SK-N-SH treated with all-trans-retinoic acid at 6 μM for 48 hours (cell line): ENCODE measurements at regions not wholly inside any gene's neighbourhood (a gene's known extent, or its start where the extent isn't known, plus 50 kb on each side); places are given as distances from the start of the nearest gene placed in this dataset.
A peak's percentile ranks its signal among the peaks of the same experiment; 100 is the strongest.

Experiments
- ATAC-seq: fragments of 200-7000 bp; cut with Tn5 transposase; 3 replicates; pipeline ENCODE4 v1.9.1; 2020; ENCODE audit warnings: mild to moderate bottlenecking, moderate library complexity
- ARNTL ChIP-seq: fragments of 450-650 bp; formaldehyde crosslinking; IDR thresholded peaks from 2 replicates; pipeline ENCODE4 v1.5.0; 2020; ENCODE audit warnings: low read depth, mild to moderate bottlenecking, moderate library complexity, borderline replicate concordance
- BACH2 ChIP-seq: fragments of 250-450 bp; sonication (Bioruptor Pico); IDR thresholded peaks from 2 replicates; pipeline ENCODE4 v1.9.0; 2021; ENCODE audit warnings: mild to moderate bottlenecking, borderline replicate concordance
- CSDC2 ChIP-seq: fragments of 250-450 bp; sonication (Bioruptor Pico); IDR thresholded peaks from 2 replicates; pipeline ENCODE4 v1.5.0; 2020; ENCODE audit warnings: mild to moderate bottlenecking, moderate library complexity
- ESRRG ChIP-seq: fragments of 250-450 bp; sonication (Bioruptor Pico); IDR thresholded peaks from 2 replicates; pipeline ENCODE4 v1.6.1; 2021; ENCODE audit warnings: mild to moderate bottlenecking
- ISL1 ChIP-seq: fragments of 250-450 bp; sonication (Bioruptor Pico); IDR thresholded peaks from 2 replicates; pipeline ENCODE4 v2.1.2; 2022; ENCODE audit warnings: mild to moderate bottlenecking, moderate library complexity
- OSR1 ChIP-seq: fragments of 250-450 bp; sonication (Bioruptor Pico); IDR thresholded peaks from 2 replicates; pipeline ENCODE4 v1.8.0; 2022; ENCODE audit warnings: moderate library complexity, mild to moderate bottlenecking, inconsistent platforms
- PPARA ChIP-seq: fragments of 250-450 bp; sonication (Bioruptor Pico); IDR thresholded peaks from 2 replicates; pipeline ENCODE4 v1.5.0; 2020; ENCODE audit warnings: mild to moderate bottlenecking, borderline replicate concordance
- RARB ChIP-seq: fragments of 250-450 bp; sonication (Bioruptor Pico); IDR thresholded peaks from 2 replicates; pipeline ENCODE4 v1.8.0; 2021; ENCODE audit warnings: mild to moderate bottlenecking, moderate library complexity
- SNAI2 ChIP-seq: fragments of 250-450 bp; sonication (Bioruptor Pico); IDR thresholded peaks from 2 replicates; pipeline ENCODE4 v1.5.0; 2020; ENCODE audit warnings: mild to moderate bottlenecking, moderate library complexity
- TCF4 ChIP-seq: fragments of 250-450 bp; sonication (Bioruptor Pico); IDR thresholded peaks from 2 replicates; pipeline ENCODE4 v1.8.0; 2021; ENCODE audit warnings: mild to moderate bottlenecking, moderate library complexity, borderline replicate concordance
- ZFP3 ChIP-seq: fragments of 250-450 bp; sonication (Bioruptor Pico); IDR thresholded peaks from 2 replicates; pipeline ENCODE4 v1.5.0; 2020; ENCODE audit warnings: mild to moderate bottlenecking, moderate library complexity
- ZFP30 ChIP-seq: fragments of 450-650 bp; formaldehyde crosslinking; IDR thresholded peaks from 2 replicates; pipeline ENCODE4 v1.5.0; 2022; ENCODE audit warnings: mild to moderate bottlenecking, moderate library complexity
- ZNF565 ChIP-seq: fragments of 450-650 bp; formaldehyde crosslinking; conservative IDR thresholded peaks from 2 replicates; pipeline ENCODE4 v1.5.0; 2020; ENCODE audit warnings: low read depth, mild to moderate bottlenecking, moderate library complexity
- ZNF70 ChIP-seq: fragments of 450-650 bp; formaldehyde crosslinking; IDR thresholded peaks from 2 replicates; pipeline ENCODE4 v1.5.0; 2020; ENCODE audit warnings: mild to moderate bottlenecking, moderate library complexity
- ZNF8 ChIP-seq: fragments of 450-650 bp; formaldehyde crosslinking; IDR thresholded peaks from 2 replicates; pipeline ENCODE4 v1.5.0; 2020; ENCODE audit warnings: mild to moderate bottlenecking, moderate library complexity
- TF ChIP-seq, protein P1 (sequence below): fragments of 250-450 bp; sonication (Bioruptor Pico); IDR thresholded peaks from 2 replicates; pipeline ENCODE4 v1.5.1; 2020; ENCODE audit warnings: low read depth, mild to moderate bottlenecking, moderate library complexity
- TF ChIP-seq, protein P2 (sequence below): fragments of 250-450 bp; sonication (Bioruptor Pico); IDR thresholded peaks from 2 replicates; pipeline ENCODE4 v1.5.0; 2020; ENCODE audit warnings: mild to moderate bottlenecking, moderate library complexity
- TF ChIP-seq, protein P3 (sequence below): fragments of 250-450 bp; sonication (Bioruptor Pico); IDR thresholded peaks from 2 replicates; pipeline ENCODE4 v1.5.1; 2021; ENCODE audit warnings: mild to moderate bottlenecking, moderate library complexity

DNA sequence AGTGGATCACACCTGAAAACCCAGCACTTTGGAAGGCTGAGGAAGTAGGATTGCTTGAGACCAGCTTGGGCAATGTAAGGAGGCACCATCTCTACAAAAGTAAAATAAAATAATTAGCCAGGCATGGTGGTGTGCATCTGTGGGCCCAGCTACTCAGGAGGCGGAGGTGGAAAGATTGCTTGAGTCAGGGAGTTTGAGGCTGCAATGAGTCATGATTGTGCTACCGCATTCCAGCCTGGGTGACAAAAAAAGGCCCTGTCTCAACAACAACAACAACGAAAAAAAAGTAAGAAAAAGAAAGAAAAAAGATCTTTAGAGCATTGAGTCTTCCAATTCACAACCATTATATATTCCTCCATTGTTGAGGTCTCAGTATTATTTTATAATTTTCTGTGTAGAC is 192.4 kb upstream of the DPH6 start:
- TF ChIP-seq, protein P1, sequence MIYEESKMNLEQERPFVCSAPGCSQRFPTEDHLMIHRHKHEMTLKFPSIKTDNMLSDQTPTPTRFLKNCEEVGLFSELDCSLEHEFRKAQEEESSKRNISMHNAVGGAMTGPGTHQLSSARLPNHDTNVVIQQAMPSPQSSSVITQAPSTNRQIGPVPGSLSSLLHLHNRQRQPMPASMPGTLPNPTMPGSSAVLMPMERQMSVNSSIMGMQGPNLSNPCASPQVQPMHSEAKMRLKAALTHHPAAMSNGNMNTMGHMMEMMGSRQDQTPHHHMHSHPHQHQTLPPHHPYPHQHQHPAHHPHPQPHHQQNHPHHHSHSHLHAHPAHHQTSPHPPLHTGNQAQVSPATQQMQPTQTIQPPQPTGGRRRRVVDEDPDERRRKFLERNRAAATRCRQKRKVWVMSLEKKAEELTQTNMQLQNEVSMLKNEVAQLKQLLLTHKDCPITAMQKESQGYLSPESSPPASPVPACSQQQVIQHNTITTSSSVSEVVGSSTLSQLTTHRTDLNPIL (CRISPR knock-in tag), result no peak
- no peak for TF ChIP-seq ZNF70 (CRISPR knock-in tag)
- TF ChIP-seq, protein P2, sequence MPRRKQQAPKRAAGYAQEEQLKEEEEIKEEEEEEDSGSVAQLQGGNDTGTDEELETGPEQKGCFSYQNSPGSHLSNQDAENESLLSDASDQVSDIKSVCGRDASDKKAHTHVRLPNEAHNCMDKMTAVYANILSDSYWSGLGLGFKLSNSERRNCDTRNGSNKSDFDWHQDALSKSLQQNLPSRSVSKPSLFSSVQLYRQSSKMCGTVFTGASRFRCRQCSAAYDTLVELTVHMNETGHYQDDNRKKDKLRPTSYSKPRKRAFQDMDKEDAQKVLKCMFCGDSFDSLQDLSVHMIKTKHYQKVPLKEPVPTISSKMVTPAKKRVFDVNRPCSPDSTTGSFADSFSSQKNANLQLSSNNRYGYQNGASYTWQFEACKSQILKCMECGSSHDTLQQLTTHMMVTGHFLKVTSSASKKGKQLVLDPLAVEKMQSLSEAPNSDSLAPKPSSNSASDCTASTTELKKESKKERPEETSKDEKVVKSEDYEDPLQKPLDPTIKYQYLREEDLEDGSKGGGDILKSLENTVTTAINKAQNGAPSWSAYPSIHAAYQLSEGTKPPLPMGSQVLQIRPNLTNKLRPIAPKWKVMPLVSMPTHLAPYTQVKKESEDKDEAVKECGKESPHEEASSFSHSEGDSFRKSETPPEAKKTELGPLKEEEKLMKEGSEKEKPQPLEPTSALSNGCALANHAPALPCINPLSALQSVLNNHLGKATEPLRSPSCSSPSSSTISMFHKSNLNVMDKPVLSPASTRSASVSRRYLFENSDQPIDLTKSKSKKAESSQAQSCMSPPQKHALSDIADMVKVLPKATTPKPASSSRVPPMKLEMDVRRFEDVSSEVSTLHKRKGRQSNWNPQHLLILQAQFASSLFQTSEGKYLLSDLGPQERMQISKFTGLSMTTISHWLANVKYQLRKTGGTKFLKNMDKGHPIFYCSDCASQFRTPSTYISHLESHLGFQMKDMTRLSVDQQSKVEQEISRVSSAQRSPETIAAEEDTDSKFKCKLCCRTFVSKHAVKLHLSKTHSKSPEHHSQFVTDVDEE (CRISPR knock-in tag), result no peak
- no peak for TF ChIP-seq ARNTL (CRISPR knock-in tag)
- TF ChIP-seq ZNF565 (CRISPR knock-in tag), result no peak
- ATAC-seq, result no peak

DNA sequence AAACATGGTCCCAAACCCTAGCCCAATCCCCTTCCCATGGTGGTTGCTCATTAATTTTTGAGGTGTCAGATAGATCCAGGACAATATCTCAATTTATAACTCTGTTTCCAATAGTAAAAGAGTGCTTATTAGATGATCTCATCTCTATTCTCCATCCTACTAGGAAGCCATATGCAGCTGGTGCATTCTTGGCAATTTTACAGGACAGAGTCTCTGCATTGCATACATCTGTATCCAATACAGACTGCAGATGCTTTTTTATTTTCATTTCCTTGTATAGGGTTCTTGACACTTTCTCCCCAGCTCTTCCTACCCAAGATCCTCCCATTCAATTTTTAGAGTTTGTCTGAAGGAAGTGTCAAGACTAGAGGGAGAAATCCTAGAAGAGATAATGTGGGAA is 194.8 kb upstream of the DPH6 start:
- TF ChIP-seq CSDC2 (no peak), ARNTL (CRISPR knock-in tag) (no peak), BACH2 (CRISPR knock-in tag) (no peak), ZNF565 (CRISPR knock-in tag) (no peak), TCF4 (CRISPR knock-in tag) (0 out of 2 replicates have a peak, but pooled peaks have one; percentile 28), ZFP3 (no peak), PPARA (CRISPR knock-in tag) (no peak)
- ATAC-seq, result peak; percentile 87

DNA sequence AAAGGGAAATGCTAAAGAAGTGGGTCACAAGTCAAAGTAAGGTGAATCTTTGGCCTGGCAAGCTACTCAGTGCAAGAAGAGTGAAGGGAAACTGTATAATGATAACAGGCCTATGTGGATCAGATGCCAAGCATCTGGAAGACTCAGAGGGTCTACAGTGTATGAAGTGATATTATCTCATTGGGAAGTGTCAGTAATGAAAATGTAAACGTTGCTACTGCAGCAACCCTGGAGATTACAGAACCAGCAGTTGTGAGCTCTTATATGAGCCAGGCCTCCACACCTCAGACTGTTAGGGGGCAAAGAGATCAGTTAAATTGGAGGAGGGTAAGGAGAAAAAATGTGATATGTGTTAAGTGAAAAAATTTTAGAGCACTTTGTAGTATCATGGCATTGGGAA is 195.4 kb upstream of the DPH6 start:
- TF ChIP-seq TCF4 (CRISPR knock-in tag) (peak; percentile 32; the same call in 1 of the 2 replicates), ISL1 (no peak)
- no peak; the same call in 2 of the 3 replicates for ATAC-seq

DNA sequence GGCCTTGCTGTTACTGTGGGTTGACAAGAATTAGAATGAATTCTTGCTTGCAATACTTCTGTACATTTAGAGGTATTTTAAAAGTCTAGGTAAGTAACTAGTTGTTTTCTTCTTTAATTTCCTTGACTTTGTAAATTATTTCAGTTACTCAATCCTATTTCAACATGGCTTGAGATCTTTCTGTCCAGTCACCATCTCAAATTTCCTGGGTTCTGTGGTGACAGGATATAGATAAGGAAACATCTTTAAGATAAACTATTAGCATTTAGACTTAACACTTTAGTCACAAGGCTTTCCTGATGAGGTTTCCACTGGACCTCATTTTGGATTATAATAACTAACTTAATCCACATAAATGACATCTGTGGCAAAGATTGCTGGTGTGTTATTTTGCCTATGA is 195.9 kb upstream of the DPH6 start:
- ATAC-seq, result no peak
- TF ChIP-seq ZFP3 (no peak), ZNF8 (CRISPR knock-in tag) (no peak), ESRRG (CRISPR knock-in tag) (no peak), ZNF565 (CRISPR knock-in tag) (no peak), OSR1 (CRISPR knock-in tag) (no peak), PPARA (CRISPR knock-in tag) (no peak), BACH2 (CRISPR knock-in tag) (no peak), ISL1 (no peak), CSDC2 (no peak), SNAI2 (no peak), RARB (no peak), ARNTL (CRISPR knock-in tag) (no peak)
- TF ChIP-seq, protein P2 (CRISPR knock-in tag), result no peak
- TF ChIP-seq, protein P3, sequence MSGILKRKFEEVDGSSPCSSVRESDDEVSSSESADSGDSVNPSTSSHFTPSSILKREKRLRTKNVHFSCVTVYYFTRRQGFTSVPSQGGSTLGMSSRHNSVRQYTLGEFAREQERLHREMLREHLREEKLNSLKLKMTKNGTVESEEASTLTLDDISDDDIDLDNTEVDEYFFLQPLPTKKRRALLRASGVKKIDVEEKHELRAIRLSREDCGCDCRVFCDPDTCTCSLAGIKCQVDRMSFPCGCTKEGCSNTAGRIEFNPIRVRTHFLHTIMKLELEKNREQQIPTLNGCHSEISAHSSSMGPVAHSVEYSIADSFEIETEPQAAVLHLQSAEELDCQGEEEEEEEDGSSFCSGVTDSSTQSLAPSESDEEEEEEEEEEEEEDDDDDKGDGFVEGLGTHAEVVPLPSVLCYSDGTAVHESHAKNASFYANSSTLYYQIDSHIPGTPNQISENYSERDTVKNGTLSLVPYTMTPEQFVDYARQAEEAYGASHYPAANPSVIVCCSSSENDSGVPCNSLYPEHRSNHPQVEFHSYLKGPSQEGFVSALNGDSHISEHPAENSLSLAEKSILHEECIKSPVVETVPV (CRISPR knock-in tag), result no peak

DNA sequence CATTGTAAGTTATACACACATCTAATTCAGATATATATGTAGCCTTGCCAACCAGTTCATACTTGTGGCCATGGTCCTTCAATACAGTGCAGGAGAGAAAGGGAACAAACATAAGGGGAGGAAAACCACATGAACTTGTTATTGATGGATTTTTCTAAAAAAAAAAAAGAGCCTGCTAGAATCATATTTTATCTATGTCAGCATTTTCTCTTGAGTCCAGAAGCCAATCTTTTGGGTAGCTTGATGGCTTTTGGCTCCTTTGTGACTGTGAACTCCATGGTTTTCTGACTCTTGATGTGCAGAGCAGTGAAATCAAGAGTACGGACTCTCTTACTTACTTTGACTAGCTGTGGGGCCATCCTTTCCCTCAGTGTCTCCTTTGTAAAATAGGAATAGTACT is 197.4 kb upstream of the DPH6 start:
- ATAC-seq, result no peak
- TF ChIP-seq, protein P2 (CRISPR knock-in tag), result no peak
- TF ChIP-seq TCF4 (CRISPR knock-in tag) (no peak), ZNF70 (CRISPR knock-in tag) (no peak), BACH2 (CRISPR knock-in tag) (no peak), ZFP30 (CRISPR knock-in tag) (no peak), RARB (no peak), ESRRG (CRISPR knock-in tag) (no peak), PPARA (CRISPR knock-in tag) (no peak), ARNTL (CRISPR knock-in tag) (no peak), ISL1 (no peak)
- TF ChIP-seq, protein P1 (CRISPR knock-in tag), result no peak
